Prostate gland (tissue), 2 donors: ENCODE measurements at regions not wholly inside any gene's neighbourhood (a gene's known extent, or its start where the extent isn't known, plus 50 kb on each side); places are given as distances from the start of the nearest gene placed in this dataset.

Source experiments
- DNase-seq: peaks from one replicate; pipeline ENCODE4 v3.0.0-alpha.2; 2019; ENCODE audit warnings: low spot score
- H3K27ac ChIP-seq, 2 donors: fragments of 200-600 bp; sonication (generic); 2 replicates each; pipeline ENCODE4 v1.5.1; 2017 to 2019
- H3K27me3 ChIP-seq: fragments of 200-600 bp; sonication (generic); replicated peaks from 2 replicates; pipeline ENCODE4 v1.5.1; 2019; ENCODE audit not compliant: insufficient read depth
- H3K36me3 ChIP-seq, 2 donors: fragments of 200-600 bp; sonication (generic); 1 replicate in 1 of 2; 2 replicates in 1 of 2; pipeline versions ENCODE4 v1.5.1 to v1.8.1; 2017 to 2019
- H3K4me1 ChIP-seq: fragments of 200-600 bp; sonication (generic); replicated peaks from 2 replicates; pipeline ENCODE4 v1.5.1; 2019
- H3K4me3 ChIP-seq, 2 donors: fragments of 200-600 bp; sonication (generic); 2 replicates each; pipeline ENCODE4 v1.5.1; 2017 to 2019
- H3K9me3 ChIP-seq: fragments of 200-600 bp; sonication (generic); 2 replicates; pipeline ENCODE4 v1.5.1; 2017
- CTCF ChIP-seq, 4 experiments: fragments of 200-600 bp in 2 of 4; fragments of 450-650 bp in 2 of 4; sonication (generic) in 2 of 4; IDR thresholded peaks; 1 replicate in 3 of 4; 2 replicates in 1 of 4; pipeline ENCODE4 v1.5.1; 2016 to 2019; ENCODE audit warnings: antibody characterized with exemption in 4 of 4, mild to moderate bottlenecking in 2 of 4, moderate library complexity in 2 of 4
- POLR2A ChIP-seq: fragments of 450-650 bp; IDR thresholded peaks from one replicate; pipeline ENCODE4 v1.6.1; 2016; ENCODE audit warnings: antibody characterized with exemption, mild to moderate bottlenecking
- POLR2AphosphoS5 ChIP-seq: sonication (generic); formaldehyde crosslinking; IDR thresholded peaks from one replicate; pipeline ENCODE4 v1.6.1; 2017; ENCODE audit warnings: antibody characterized with exemption
- WGBS: methylation state at CpG from one replicate; pipeline ENCODE4 v1.1.5; 2018; 5-methylcytosine and 5-hydroxymethylcytosine counted together
- intact Hi-C: fragments of 100-400 bp; cut with DNase I; formaldehyde crosslinking; loops from one replicate; pipeline ENCODE4 v1.14.2; 2022

DNA sequence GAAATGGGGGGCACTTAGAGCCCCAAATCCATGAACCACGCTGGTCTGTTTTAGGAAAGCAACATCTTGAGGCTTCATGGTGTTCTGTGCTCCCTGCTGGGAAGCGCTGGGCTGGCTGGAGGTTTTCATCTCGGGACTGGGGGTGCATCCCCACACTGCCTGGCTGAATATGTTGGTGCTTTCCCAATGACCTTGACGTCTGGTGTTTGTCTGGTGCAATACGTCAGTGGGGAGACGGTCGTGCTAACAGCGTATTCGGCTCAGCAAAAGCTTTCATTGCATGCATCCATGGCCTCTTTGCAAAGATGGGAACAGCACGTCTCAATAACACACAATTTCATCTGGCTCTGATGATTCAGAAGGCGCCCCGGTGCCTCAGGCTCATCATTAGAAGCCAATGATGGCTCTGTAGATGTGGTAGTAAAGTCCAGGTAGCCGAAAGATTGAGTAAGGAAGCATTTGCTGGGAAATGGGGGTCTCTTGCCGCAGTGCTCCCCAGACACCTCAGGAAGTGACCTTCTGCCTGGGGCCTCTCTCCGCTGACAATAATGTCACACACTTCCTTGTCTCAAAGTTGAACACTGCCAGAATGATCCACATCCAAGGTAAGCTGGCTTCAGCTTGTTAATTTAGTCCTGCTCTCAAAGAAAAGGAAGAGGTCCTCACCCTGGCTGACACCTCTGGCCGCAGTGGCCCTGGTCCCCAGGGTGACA, 97.7 kb downstream of the ING1 start:
- Histone ChIP-seq H3K27me3 (peaks cover 2% of the 10 kb centered on the region), H3K36me3 (no peaks in the 10 kb centered on the region), H3K9me3 (no peaks in the 10 kb centered on the region), H3K4me3 (no peak overlapping the region), H3K27ac (no peak overlapping the region), H3K4me1 (no peaks in the 10 kb centered on the region)
- intact Hi-C loops = no loop called here
- WGBS = 83% methylated on average over 16 of the region's 16 CpGs
- no peak for TF ChIP-seq CTCF (IDR thresholded peaks at IDR 0.05)
- no peak for TF ChIP-seq POLR2AphosphoS5
- TF ChIP-seq POLR2A = no peak
- DNase-seq = no peak

- Histone ChIP-seq H3K4me3 (no peak overlapping the region), H3K27me3 (peaks cover 2% of the 10 kb centered on the region)
- 58% methylated on average over 8 of the region's 8 CpGs for WGBS
Observed at GRCh38 chr13:110811771-110812120, 98.2 kb downstream of the ING1 start.

DNA sequence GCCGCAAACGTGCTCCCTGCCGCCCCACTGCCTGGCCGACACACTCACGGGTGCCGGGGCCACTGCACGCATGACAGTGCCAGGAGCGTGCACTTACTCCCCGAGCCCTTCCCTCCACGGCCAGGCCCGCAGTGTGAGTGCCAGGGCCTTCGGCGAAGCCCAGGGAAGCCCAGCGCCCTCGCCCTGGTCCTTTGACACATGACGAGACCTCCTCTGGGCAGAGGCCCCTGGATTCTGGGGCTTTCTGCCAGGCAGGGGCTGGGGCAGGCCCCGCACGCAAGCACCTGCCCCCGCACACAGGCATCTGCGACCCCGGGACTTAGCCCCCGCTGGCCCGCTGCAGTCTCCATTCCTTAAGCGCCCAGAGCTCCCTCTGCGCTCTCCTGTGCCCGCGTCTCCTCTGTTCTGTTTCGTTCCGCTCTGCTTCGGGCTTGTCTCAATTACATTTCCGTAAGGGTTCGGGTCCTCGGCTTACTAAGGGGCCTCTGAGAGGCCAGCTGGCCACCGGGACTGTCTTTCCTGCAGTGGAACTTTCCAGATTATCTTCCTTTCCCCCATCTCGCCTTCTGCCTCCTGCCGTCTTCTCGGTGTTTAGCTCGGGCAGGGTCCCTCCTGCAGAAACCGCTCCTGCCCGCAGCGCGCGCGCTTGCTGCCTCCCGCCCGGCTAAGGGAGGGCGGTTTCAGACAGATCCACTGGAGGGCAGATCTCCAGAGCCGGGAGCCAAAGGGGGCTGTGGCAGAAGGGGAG, 98.8 kb downstream of the ING1 start:
- 30% methylated on average over 40 of the region's 48 CpGs for WGBS
- Histone ChIP-seq H3K27ac (no peak overlapping the region), H3K36me3 (no peaks in the 10 kb centered on the region), H3K4me3 (no peak overlapping the region), H3K4me1 (no peaks in the 10 kb centered on the region), H3K9me3 (no peaks in the 10 kb centered on the region), H3K27me3 (peaks cover 2% of the 10 kb centered on the region)
- intact Hi-C loops = no loop called here
- no peak for DNase-seq
- TF ChIP-seq POLR2A (no peak), CTCF (IDR thresholded peaks at IDR 0.05) (no peak), POLR2AphosphoS5 (no peak)

More at GRCh38 chr13:110811771-110812120, 98.2 kb downstream of the ING1 start:
- Histone ChIP-seq H3K36me3 (no peaks in the 10 kb centered on the region), H3K9me3 (no peaks in the 10 kb centered on the region), H3K4me1 (no peaks in the 10 kb centered on the region), H3K27ac (no peak overlapping the region)
- no peak for DNase-seq
- intact Hi-C loops = no loop called here
- TF ChIP-seq CTCF (IDR thresholded peaks at IDR 0.05) (no peak), POLR2A (no peak), POLR2AphosphoS5 (no peak)

- no peak overlapping the region for H3K4me3 ChIP-seq
- H3K27ac ChIP-seq = no peak overlapping the region
- no peak for DNase-seq
- intact Hi-C loops = no loop called here
- H3K4me1 ChIP-seq = no peaks in the 10 kb centered on the region
- 60% methylated on average over 83 of the region's 84 CpGs for WGBS
- H3K27me3 ChIP-seq = peaks cover 2% of the 10 kb centered on the region
- no peaks in the 10 kb centered on the region for H3K9me3 ChIP-seq
- H3K36me3 ChIP-seq = no peaks in the 10 kb centered on the region
- no peak for TF ChIP-seq POLR2A
- TF ChIP-seq CTCF (IDR thresholded peaks at IDR 0.05) = no peak
- TF ChIP-seq POLR2AphosphoS5 = no peak
Observed at GRCh38 chr13:110812869-110813645, 99.6 kb downstream of the ING1 start.
